OCI-LY7 (cell line): ENCODE measurements at regions not wholly inside any gene's neighbourhood (a gene's known extent, or its start where the extent isn't known, plus 50 kb on each side); places are given as distances from the start of the nearest gene placed in this dataset.
"Not testable (repeated sequence)": the region's sequence is repeated elsewhere in the genome, so short reads cannot be mapped to it uniquely, and the experiment has no call there.

Experiments
- EZH2phosphoT487 ChIP-seq: fragments of 200-600 bp; sonication (generic); IDR thresholded peaks from 2 replicates; pipeline ENCODE4 v1.6.1; 2018; ENCODE audit warnings: low read depth, borderline replicate concordance, mild to moderate bottlenecking, mixed run types, antibody characterized with exemption, low read length, moderate library complexity, mixed read lengths
- TF ChIP-seq, protein P1 (sequence below): fragments of 200-600 bp; sonication (generic); conservative IDR thresholded peaks from 2 replicates; pipeline ENCODE4 v1.5.1; 2014; ENCODE audit warnings: mild to moderate bottlenecking, antibody characterized with exemption, low read length, moderate library complexity, mixed read lengths

DNA sequence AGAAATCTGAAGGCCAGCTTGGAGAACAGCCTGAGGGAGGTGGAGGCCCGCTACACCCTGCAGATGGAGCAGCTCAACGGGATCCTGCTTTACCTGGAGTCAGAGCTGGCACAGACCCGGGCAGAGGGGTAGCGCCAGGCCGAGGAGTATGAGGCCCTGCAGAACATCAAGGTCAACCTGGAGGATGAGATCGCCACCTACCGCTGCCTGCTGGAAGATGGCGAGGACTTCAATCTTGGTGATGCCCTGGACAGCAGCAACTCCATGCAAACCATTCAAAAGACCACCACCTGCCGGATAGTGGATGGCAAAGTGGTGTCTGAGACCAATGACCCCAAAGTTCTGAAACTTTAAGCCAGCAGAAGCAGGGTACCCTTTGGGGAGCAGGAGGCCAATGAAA is 318.4 kb downstream of the ZFHX3 start:
- not testable (repeated sequence) for TF ChIP-seq EZH2phosphoT487
- TF ChIP-seq, protein P1, sequence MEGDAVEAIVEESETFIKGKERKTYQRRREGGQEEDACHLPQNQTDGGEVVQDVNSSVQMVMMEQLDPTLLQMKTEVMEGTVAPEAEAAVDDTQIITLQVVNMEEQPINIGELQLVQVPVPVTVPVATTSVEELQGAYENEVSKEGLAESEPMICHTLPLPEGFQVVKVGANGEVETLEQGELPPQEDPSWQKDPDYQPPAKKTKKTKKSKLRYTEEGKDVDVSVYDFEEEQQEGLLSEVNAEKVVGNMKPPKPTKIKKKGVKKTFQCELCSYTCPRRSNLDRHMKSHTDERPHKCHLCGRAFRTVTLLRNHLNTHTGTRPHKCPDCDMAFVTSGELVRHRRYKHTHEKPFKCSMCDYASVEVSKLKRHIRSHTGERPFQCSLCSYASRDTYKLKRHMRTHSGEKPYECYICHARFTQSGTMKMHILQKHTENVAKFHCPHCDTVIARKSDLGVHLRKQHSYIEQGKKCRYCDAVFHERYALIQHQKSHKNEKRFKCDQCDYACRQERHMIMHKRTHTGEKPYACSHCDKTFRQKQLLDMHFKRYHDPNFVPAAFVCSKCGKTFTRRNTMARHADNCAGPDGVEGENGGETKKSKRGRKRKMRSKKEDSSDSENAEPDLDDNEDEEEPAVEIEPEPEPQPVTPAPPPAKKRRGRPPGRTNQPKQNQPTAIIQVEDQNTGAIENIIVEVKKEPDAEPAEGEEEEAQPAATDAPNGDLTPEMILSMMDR = not testable (repeated sequence)
